Fibroblast of skin of left biceps (primary cell): ENCODE measurements at regions not wholly inside any gene's neighbourhood (a gene's known extent, or its start where the extent isn't known, plus 50 kb on each side); places are given as distances from the start of the nearest gene placed in this dataset.

Experiments used
- DNase-seq, 2 experiments: peaks; one replicate each; pipeline ENCODE4 v3.0.0-alpha.2; 2013; ENCODE audit warnings: low read depth in 2 of 2

- DNase-seq = no peak
Measured at GRCh38 chr2:221323513-221323912, 248.6 kb downstream of the EPHA4 start.

- DNase-seq = peak in 1 of 2 experiments; percentile 25
Measured at GRCh38 chr2:221330436-221330835, 241.7 kb downstream of the EPHA4 start.

DNA sequence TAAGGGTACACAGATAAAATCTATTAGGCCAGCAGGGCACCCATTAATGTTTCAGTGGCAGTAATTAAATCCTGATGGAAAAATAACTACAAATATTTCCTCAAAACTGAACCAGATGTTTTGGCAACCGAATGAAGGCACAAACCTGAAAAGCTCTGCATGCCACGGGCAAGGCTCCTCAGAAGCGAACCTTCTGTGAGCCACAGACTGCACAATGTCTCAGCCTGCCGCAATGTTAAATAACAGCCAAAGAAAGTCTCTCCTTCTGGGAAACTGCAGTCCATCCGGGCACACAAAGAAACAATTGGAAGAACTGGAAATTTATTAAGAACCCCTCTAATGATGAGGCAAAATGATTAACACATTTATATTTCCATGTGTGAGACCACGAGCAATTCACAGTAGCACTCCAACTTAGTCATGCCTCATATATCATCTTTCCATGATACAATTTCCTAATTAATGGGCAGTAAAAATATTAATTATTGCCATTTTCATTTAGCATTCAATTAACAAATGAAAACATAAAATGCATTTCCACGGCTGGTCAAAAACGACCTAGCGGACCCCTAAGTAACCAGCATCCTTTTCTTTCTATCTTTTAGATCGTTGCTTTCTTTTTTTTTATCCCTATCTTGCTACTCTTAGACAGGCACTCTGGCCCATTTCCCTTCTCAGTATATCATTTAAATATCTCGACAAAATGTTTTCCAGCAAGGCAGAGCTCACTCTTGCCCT lies 237.5 kb downstream of the EPHA4 start:
- peak in 1 of 2 experiments; percentile 15 for DNase-seq

DNA sequence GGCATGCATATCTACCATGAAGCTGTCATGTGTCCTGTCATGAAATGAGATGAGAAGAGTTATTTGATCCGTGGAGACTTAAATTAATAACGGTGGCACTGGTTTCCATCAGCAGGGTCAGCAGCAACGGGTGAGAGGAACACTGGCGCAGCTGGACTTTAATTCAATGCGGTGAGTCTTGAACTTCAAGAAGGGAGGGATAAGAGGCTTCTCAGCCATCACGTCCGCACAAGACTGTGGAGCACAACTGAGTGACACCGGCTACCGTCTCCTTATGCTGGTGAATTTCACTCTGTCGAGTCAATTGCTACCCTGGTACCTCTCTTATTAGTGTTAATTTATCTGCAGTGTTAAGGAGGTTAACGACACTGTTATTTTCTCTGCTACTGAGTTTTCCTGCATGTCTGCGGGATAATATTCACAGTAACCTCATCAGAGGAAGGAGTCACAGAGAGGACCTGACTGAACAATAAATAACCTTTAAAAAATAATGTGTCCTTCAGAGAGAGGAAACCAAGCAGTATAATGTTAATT lies 236.8 kb downstream of the EPHA4 start:
- no peak for DNase-seq

DNA sequence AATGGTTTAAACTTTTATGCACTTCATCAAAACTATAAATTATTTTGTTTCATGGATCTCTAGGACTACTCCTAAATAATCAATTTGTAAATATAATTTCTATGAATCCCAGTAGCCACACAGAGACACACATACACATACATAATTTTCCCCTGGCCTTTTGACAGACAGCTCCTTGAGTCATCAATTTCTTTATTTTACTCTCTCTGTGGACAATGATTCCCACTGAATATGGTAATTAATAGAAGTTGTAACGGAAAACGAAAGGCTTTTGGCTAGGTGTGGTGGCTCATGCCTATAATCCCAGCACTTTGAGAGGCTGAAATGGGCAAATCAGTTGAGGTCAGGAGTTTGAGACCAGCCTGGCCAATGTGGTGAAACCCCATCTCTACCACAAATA lies 235.1 kb downstream of the EPHA4 start:
- DNase-seq = no peak

GRCh38 chr2:221337957-221338685 lies 234.0 kb downstream of the EPHA4 start:
- DNase-seq = no peak

DNA sequence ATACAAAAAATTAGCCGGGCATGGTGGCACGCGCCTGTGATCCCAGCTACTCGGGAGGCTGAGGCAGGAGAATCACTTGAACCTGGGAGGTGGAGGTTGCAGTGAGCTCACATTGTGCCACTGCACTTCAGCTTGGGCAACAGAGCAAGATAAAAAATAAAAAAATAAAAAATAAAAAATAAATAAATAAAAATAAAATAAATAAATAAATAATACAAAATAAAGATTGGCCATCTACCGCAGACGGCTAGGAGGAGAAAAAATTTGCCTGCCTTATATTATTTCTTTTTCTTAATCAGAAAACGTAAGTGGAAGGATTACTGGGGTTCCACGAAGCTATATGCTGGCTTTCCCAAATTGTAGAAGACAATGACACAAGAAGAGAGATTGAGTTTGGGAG lies 229.7 kb downstream of the EPHA4 start:
- DNase-seq = no peak

DNA sequence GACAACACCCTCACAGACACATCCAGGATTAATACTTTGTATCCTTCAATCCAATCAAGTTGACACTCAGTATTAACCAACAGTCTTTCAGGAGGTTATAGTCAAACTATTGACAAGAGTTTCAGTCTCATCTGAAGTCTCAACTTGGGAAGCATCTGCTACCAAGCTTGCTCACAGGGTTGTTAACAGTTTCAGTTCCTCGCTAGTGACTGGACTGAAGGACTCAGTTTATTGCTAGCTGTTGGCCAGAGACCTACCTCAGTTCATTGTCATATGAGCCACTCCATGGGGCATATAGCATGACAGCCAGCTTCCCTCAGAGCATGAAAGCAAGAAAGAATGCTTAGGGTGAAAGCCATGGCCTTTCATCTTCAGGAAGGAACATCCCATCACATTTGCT lies 228.6 kb downstream of the EPHA4 start:
- no peak for DNase-seq

- no peak for DNase-seq
Measured at GRCh38 chr2:221345516-221345915, 226.6 kb downstream of the EPHA4 start.

DNA sequence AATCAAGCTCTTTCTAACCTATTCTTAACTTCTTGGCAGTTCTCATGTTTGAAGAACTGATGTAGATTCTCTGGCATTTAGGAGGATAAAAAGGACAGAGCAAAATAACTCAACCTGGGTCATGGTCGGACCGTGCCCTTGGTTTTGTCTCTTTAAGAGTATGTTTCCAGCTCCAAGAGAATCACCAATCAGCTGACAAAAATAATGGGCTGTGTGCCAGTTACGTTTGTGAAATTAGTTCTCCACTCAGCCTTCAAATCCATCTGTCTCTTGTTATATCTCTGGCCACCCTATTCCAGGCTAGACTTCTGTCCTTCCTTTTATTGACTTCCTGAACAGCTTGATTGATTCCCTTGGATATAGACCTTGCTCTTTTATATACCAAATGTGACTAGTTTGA lies 225.7 kb downstream of the EPHA4 start:
- no peak for DNase-seq

DNA sequence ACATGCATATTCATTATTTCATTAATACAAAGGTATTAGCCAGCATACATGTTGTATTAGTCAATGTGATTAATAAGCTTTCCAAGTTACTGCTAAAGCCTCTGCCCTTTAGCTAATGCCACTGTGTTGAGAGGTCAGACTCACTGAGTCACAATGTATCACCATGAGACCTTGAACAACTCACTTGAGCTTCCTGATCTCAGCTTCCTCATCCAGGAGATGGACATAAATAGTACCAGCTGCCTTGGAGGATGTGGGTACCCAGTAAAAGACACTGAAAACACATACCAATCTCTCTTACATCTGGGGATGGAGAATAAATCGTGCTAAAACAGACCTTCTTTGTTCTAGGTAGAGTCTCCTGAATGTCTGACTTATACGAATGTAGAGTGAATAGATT lies 224.6 kb downstream of the EPHA4 start:
- no peak for DNase-seq

- no peak for DNase-seq
Measured at GRCh38 chr2:221350616-221351015, 221.5 kb downstream of the EPHA4 start.

GRCh38 chr2:221353201-221353600 lies 218.9 kb downstream of the EPHA4 start:
- DNase-seq = no peak

- DNase-seq = no peak
Measured at GRCh38 chr2:221360312-221360711, 211.8 kb downstream of the EPHA4 start.

- no peak for DNase-seq
Measured at GRCh38 chr2:221360742-221361141, 211.4 kb downstream of the EPHA4 start.

DNA sequence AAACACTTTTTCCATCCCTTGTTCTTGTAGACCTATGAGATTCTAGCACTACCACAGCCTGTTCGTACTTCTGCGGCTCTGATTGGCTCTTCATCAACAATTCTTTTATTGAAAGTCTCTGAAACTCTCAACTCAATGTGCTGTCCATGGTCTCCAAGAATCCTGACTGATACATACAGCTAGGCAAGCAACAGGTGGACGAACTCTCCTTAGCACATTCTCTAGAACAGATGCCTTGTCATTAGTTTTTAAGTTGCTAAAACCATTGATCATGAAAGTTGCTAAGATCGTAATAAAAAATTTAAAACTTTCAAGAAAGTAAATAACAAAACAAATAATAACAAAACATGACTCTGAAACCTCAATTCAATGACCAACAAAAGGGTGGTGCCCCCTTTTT lies 210.5 kb downstream of the EPHA4 start:
- no peak for DNase-seq

DNA sequence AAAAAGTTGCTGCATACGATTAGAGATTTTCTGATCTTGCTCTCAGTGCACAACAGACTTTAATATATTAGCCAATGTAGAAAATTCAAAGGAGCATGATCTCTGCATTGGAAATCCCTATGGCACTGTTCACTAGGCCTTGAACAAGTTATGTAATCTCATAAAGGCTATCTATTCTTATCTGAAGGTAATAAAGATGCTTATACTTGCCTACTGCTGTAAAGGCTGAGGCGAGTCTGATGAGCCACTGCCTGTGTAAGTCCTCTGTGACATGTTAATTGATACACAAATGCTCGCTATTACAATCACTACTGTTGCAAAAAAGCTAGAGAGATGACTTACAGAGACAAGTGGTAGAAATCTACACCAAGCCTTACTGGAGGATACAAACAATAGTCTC lies 207.4 kb downstream of the EPHA4 start:
- DNase-seq = no peak
